ENCODE measurements at regions not wholly inside any gene's neighbourhood (a gene's known extent, or its start where the extent isn't known, plus 50 kb on each side); places are given as distances from the start of the nearest gene placed in this dataset.

DNA sequence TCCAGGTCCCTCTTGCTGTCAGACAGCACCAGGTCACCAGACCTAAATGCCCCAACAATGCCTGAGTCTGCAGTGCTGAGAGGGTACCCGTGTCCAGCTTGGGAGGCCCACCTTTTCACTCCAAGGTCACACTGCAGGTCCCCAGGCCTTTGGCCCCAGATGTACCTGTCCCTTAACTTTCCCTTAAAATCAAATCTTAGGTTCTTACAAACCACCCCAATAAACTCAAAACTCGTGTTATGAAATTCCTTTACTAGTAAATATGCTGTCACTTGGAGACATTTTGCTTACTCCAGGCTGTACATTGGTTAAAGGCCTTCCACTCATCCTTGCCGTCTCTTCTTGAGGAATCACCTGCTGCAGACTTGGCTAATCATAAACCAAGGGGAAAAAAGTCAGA is 165.7 kb upstream of the RREB1 start:
- no peak for ATAC-seq
- no peaks in the 10 kb centered on the region for H3K9me3 ChIP-seq
- no peaks in the 10 kb centered on the region for H3K27me3 ChIP-seq
- no peaks in the 10 kb centered on the region for H3K36me3 ChIP-seq (replicated peaks in 1 of 2; ENCODE audit: insufficient read depth in 1 of 2, low read depth in 2 of 2)
- no peak overlapping the region for H3K4me3 ChIP-seq
- no peak overlapping the region for H3K27ac ChIP-seq
- WGBS, 2 donors, result 76 to 80% methylated on average over 3 of the region's 3 CpGs
- intact Hi-C loops (cut with DNase I), result no loop called here
- TF ChIP-seq, protein P1, sequence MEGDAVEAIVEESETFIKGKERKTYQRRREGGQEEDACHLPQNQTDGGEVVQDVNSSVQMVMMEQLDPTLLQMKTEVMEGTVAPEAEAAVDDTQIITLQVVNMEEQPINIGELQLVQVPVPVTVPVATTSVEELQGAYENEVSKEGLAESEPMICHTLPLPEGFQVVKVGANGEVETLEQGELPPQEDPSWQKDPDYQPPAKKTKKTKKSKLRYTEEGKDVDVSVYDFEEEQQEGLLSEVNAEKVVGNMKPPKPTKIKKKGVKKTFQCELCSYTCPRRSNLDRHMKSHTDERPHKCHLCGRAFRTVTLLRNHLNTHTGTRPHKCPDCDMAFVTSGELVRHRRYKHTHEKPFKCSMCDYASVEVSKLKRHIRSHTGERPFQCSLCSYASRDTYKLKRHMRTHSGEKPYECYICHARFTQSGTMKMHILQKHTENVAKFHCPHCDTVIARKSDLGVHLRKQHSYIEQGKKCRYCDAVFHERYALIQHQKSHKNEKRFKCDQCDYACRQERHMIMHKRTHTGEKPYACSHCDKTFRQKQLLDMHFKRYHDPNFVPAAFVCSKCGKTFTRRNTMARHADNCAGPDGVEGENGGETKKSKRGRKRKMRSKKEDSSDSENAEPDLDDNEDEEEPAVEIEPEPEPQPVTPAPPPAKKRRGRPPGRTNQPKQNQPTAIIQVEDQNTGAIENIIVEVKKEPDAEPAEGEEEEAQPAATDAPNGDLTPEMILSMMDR (IDR thresholded peaks at IDR 0.05), result no peak
- TF ChIP-seq POLR2A (IDR thresholded peaks at IDR 0.05), result no peak
- no peaks in the 10 kb centered on the region for H3K4me1 ChIP-seq
- DNase-seq, result no peak

GRCh38 chr6:6942831-6943230 is 164.9 kb upstream of the RREB1 start:
- no peaks in the 10 kb centered on the region for H3K27me3 ChIP-seq
- H3K9me3 ChIP-seq, result no peaks in the 10 kb centered on the region
- no peaks in the 10 kb centered on the region for H3K36me3 ChIP-seq (replicated peaks in 1 of 2; ENCODE audit: insufficient read depth in 1 of 2, low read depth in 2 of 2)
- intact Hi-C loops (cut with DNase I), result no loop called here
- no peak overlapping the region for H3K27ac ChIP-seq
- ATAC-seq, result no peak
- no peaks in the 10 kb centered on the region for H3K4me1 ChIP-seq
- peak in 1 of 4 donors; percentile 46 for DNase-seq
- 70 to 86% methylated on average over 13 of the region's 13 CpGs for WGBS, 2 donors
- H3K4me3 ChIP-seq, result no peak overlapping the region
- no peak for TF ChIP-seq POLR2A (IDR thresholded peaks at IDR 0.05)
- TF ChIP-seq, protein P1 (IDR thresholded peaks at IDR 0.05), result no peak

DNA sequence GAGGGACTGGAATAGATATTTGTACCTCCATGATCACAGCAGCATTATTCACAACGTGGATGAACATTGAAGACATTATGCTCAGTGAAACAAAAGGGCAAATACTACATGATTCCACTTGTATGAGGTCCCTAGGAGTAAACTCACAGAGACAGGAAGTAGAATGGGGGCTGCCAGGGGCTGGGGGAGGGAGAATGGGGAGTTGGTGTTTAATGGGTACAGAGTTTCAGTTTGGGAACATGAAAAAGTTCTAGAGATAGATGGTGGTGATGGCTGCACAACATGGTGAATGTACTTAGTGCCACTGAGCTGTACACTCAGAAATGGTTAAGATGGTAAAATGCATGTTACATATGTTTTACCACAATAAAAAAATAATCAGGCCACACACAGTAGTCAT is 164.3 kb upstream of the RREB1 start:
- Histone ChIP-seq H3K9me3 (no peaks in the 10 kb centered on the region), H3K4me1 (no peaks in the 10 kb centered on the region), H3K27ac (no peak overlapping the region), H3K4me3 (no peak overlapping the region), H3K27me3 (no peaks in the 10 kb centered on the region), H3K36me3 (replicated peaks in 1 of 2; ENCODE audit: insufficient read depth in 1 of 2, low read depth in 2 of 2) (no peaks in the 10 kb centered on the region)
- intact Hi-C loops (cut with DNase I), result no loop called here
- no peak for TF ChIP-seq POLR2A (IDR thresholded peaks at IDR 0.05)
- TF ChIP-seq, protein P1 (IDR thresholded peaks at IDR 0.05), result no peak
- ATAC-seq (no peak), DNase-seq (no peak)
- 56 to 75% methylated on average over 1 of the region's 1 CpG for WGBS, 2 donors

- 60 to 61% methylated on average over 8 of the region's 8 CpGs for WGBS, 2 donors
- intact Hi-C loops (cut with DNase I), result no loop called here
- no peak overlapping the region for H3K4me3 ChIP-seq
- H3K9me3 ChIP-seq, result no peaks in the 10 kb centered on the region
- DNase-seq, result no peak
- ATAC-seq, result no peak
- H3K4me1 ChIP-seq, result no peaks in the 10 kb centered on the region
- no peaks in the 10 kb centered on the region for H3K36me3 ChIP-seq (replicated peaks in 1 of 2; ENCODE audit: insufficient read depth in 1 of 2, low read depth in 2 of 2)
- no peaks in the 10 kb centered on the region for H3K27me3 ChIP-seq
- TF ChIP-seq, protein P1 (IDR thresholded peaks at IDR 0.05), result no peak
- TF ChIP-seq POLR2A (IDR thresholded peaks at IDR 0.05), result no peak
- no peak overlapping the region for H3K27ac ChIP-seq
Observed at GRCh38 chr6:6946206-6947155, 161.3 kb upstream of the RREB1 start.

All from body of pancreas (tissue), 4 donors.